GM19397 (cell line): ENCODE measurements at regions not wholly inside any gene's neighbourhood (a gene's known extent, or its start where the extent isn't known, plus 50 kb on each side); places are given as distances from the start of the nearest gene placed in this dataset.
"Not testable (repeated sequence)": the region's sequence is repeated elsewhere in the genome, so short reads cannot be mapped to it uniquely, and the experiment has no call there.

ENCODE experiments used
- ATAC-seq: cut with Tn5 transposase; IDR thresholded peaks from one replicate; pipeline ENCODE4 v1.9.1; 2021; ENCODE audit warnings: mild to moderate bottlenecking, moderate library complexity; ENCODE audit not compliant: unreplicated experiment

DNA sequence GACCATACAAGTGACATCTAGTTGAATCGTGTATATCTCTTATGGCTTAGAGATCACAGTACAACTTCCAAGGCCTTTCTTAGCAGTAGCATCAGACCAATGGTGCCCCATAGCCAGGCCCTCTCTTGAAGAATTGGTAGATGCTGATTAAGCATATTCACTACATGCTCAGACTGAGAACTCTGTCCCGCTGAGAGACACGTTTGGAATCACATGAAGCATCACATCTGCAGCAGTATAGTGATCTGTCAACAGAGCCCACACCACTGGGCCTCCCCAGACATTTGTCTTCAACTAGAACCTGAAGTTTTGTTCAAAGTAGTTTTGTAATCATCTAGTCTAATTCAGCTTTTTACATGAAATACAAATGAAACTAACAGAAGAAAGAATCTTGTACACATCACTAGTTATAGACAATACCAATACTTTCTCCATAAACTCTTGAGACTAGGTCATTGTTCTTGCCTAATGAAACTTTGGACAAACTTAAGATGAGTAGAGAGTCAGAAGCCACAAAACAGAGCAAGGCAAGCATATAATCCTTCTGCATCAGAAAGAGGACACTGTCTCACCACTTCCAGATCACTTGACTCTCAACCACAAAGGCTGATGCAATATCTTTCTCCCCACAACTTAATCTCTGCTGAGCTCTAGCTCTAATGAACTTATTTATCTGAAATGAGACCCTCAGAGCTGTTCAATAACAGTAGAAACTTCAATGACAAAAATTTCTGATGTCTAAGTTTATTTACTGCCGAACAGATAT lies 182.7 kb downstream of the TBX18 start:
- ATAC-seq, result no peak

DNA sequence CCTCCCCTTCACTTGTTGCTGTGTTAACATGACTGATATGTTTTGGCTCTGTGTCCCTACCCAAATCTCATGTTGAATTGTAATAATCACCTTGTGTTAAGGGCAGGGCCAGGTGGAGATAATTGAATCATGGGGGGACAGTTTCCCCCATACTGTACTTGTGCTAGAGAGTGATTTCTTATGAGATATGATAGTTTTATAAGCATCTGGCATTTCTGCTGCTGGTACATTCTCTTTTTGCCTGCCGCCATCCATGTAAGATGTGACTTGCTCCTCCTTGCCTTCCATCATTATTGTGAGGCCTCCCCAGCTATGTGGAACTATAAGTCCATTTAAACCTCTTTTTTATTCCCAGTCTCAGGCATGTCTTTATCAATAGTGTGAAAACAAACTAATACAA lies 185.0 kb downstream of the TBX18 start:
- ATAC-seq, result no peak

DNA sequence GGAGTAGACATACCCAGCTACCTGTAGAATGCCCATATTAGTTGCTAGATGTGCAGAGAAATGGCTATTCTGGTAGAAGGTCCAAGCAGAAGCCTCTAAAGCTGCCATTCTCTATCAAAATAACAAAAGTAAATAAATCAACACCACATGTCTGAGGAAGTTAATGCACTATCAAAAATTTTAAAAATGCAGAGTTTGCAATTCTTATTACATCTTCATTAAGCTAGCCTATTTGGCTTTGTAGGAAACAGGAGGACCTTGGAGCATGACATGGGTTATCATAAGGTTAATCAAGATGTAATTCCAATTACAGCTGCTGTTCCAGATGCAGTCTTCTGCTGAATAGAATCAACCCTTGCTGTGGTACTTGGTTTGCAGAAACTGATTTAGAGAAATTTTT lies 188.4 kb downstream of the TBX18 start:
- ATAC-seq, result no peak

DNA sequence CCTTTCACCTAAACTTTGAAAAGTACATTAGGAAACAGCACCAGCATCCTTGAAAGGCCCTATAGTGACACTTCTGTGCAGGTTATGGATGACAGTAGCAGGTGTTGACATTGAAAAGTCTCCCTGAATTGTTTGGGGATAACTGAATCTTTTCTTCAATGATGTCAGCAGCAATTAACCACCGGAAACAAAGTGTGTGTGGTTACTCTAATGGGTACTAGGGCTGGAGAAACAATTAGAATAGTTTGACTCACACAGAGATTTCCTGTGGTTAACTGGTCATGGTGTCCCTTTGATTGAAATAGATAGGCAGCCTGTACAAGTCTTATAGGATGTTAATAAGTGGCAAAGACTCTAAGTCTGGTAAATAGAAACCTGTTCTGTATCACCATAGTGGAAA lies 189.1 kb downstream of the TBX18 start:
- peak; percentile 92 for ATAC-seq

DNA sequence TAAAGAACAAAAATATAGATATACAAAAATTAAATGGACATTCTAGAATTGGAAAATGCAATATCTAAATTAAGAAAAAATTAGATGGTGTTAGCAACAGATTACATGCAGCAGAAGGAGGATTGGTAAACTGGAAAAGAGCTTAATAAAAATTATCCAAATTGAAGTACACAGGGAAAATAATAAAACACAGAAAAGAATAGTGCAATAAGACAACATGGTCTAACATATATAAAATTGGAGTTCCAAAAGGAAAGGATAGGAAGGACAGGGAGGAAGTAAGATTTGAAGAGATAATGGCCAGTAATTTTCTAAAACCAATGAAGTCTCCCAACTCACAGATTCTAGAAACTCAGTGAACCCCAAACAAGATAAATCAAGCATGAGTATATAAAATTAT lies 194.5 kb downstream of the TBX18 start:
- ATAC-seq, result no peak

DNA sequence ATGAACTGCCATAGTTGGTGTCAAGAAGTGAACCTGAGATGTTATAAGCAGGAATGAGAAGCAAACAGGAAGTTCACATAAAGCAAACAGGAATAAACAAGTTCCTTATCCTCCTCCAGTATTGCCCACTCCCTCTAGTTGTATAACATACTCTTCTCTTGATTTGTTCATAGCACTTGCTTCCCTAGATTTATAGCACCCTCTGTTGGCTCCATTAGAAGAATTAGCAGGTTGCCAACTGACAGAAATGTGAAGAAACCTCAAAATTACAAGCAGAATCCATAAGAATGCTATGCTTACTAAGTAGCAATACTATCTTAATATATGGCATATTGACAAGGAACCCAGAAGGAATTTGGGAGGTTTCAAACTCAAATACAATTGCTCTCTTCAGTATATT lies 195.4 kb downstream of the TBX18 start:
- no peak for ATAC-seq

DNA sequence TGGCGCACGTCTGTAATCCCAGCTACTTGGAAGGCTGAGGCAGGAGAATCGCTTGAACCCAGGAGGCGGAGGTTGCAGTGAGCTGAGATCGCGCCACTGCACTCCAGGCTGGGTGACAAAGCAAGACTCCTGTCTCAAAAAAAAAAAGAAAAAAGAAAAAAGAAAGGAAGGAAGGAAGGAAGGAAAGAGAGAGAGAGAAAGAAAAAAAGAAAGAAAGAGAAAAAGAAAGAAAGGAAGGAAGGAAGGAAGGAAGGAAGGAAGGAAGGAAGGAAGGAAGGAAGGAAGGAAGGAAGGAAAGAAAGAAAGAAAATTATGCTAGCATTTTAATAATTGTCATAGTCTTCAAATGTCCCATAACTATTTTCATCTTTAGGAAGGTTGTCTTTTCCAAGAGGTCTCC lies 198.7 kb downstream of the TBX18 start:
- not testable (repeated sequence) for ATAC-seq

DNA sequence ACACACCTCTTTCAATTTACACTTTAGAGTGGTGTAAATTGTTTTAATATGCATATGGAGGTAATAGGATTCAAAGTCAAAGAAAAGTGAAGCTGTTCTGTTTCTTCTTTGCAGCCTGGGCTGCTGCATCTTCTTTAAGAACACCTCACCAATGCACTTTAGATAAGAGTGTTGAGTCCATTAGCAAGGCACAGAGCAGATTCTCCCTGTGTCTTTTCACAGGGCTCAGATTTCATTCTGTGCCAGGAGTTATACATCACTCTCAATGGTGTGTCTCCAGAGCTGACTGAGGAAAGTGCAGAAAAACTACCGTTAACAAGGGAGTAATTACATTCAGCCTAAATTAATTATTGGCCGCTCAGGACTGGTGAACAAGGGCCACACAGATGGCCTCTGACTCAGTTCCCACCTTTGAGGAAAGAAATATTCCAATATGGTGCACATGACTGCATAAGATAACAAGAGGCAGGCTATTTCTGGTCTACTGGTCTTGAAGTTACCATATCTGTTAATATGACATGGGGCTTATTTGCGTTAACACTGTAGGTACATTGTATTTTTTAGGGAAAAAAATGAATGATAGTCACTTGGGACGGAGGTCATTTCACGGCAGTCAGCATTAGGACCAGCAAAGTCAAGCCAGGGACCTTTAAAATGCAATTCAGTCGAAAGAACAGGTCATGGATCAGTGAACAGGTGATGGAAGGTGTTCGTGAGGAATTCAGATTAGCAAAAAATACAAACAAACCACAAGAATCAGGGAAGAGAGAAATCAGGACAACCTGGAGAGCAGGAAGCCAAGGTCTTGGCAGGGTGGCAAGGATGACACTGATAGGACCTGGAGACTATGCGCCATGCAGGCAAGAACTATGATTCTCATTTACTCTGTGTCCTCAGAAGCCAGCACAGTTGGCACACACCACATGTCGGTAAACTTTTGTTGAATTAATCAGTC lies 203.7 kb downstream of the TBX18 start:
- no peak for ATAC-seq

DNA sequence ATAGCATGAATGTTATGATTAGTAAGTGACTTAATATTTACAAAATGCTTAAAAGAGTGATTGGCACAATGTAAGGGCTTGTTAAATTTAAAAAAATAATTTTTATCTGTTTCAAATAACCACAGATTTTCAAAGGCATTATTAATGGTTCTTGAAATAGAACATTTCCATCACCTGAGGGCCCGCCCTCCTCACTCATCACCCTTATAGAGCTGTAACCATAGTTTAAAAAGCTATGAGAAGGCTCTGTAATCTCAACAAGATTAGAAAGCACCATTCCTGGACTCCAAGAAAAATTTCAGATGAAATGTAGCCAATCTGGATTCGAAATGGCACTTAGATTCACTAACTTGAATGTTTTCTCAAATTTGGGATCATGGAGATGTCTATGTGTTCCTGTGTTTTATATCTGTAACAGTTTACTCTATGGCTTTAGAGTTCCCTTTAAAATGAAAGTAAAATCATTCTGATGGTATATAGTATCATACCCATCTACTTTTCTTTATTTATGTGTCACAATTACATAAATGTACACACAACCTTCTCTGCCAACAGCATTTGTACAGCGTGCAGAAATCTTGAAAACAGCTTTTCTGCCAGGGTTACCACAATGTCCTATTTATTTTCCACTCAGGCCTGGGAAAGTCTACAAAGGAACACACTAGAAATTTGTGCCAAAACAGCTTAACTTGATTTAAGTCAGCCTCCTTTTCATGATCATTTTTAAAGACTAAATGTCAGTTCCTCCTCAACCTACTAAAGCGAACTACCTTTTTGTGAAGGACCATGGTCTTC lies 207.7 kb downstream of the TBX18 start:
- no peak for ATAC-seq

DNA sequence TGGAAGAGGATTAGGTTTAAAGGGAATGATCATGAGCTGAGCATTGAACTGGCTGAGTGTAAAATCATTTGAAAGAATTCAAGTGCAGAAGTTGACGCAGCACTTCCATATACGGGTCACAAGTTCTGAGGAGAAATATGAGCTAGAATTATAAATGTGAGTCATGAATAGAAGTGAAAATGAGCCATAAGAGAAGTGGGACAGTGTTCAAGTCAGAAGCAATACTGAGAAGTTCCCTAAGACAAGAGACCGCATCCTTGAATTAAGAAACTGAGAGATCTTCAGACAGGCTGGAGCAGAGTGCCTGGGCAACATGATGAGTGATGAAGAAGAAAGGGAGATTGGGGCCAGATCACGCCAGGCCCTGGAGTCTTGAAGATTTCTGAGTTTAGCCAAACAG lies 209.7 kb downstream of the TBX18 start:
- ATAC-seq, result no peak

DNA sequence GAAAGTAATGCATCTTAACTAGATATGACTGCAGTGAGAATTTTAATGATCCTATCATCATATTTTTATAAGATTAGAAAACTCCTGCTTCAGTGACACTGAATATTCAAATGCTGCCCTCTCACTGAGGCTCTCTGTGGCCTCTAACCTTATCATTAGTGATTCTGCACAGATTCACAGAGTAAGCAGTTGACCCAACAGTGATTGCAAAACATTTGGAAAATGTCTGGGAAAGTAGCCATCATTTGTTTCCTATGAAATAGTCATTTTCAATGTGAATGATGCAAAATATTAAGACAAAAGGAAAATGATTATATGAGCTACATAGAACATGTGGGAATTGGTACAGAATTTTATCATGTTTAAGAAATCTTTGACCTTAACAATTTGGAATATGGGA lies 210.3 kb downstream of the TBX18 start:
- ATAC-seq, result no peak

DNA sequence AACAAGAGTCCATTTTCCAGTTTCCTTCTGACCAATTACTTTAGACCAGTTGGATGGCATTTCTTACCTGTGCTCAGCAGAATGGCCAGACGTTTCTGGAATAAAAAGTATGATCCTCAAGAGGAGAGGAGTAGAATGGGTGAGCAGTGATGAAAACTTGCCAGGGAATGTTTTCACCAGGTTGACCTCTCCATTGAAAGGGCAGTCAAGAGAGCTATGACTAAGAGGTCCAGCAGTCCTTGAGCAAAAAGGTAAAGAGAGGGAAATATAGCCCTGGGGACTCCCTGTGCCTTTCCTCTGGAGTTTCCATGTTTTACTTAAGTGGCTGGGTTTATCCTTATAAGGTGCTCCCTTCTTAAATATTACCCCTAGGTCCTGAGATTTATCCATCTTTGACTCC lies 210.9 kb downstream of the TBX18 start:
- no peak for ATAC-seq

DNA sequence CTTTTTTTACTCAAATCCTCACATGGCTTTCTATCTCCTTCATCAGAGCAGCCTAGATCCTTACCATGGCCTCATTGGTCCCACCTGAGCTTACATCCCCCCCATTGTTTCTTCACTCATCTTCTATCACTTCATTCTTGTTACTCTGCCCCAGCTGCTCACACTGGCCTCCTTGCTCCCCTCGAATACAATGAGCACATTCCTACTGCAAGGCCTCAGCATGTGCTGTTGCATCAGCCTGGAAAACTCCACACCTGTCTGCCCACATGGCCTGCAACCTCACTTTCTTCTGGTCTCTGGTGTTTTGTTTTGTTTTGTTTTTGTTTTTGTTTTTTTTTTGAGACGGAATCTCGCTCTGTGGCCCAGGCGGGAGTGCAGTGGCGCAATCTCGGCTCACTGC lies 212.6 kb downstream of the TBX18 start:
- no peak for ATAC-seq

DNA sequence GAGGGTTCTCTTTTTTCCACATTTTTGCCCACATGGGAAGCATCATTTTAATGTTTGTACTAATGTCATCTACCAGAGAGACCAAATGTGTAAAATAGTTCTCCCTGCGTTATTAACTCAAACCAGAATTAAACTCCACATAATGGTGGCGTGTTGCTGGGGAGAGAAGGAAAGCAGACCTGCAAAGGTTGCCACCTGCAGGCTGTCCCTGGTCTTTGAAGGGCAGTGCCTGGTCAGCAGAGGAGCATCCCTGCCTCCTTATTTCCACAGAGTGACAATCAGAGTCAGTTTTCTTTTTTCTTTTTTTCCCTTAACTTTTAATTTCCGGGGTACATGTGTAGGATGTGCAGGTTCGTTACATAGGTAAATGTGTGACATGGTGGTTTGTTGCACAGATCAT lies 214.5 kb downstream of the TBX18 start:
- ATAC-seq, result no peak

DNA sequence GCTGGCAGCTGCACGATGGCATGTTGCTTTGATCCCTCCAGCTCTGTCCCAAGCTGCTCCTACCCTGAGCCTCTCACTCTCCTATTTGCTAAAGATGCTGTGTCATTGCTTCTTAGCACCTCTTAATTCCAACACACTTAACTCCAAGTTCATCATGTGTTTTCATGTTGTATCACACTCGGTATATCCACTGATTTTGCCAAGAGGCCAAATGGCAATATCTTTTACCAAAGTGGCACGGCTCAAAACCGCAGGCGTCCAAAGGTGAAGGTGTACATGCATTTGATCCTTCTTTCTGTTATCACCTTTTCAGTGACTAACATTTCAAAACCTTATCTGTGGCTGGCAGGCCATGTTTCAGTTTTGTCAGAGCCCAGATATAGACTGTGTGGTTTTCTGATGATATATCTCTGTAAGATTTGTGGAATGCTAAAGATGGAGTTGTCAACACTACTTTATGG lies 217.0 kb downstream of the TBX18 start:
- ATAC-seq, result no peak

DNA sequence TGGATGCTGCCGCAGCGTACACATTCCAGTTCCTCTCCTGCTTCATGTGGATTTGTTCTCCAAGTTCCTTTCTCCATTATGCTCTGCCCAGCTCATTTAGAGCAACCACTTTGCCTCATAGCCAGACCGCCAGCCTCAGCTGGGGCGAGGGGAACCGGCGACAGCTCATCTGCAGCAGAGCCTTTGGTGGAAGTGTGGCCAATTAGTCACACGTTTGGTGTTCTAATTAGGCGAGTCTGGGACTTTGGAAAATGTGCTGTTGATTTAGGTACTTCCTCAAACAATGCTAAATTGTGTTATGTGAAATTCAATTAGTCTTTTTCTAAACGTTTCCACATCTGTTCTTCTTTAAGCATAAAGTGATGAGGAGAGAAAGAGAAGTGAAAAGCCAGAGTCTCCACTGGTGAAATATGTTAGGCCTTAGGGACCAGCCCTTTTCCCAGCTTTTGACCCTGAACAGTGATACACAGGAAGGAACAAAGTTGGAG lies 217.9 kb downstream of the TBX18 start:
- ATAC-seq, result no peak

DNA sequence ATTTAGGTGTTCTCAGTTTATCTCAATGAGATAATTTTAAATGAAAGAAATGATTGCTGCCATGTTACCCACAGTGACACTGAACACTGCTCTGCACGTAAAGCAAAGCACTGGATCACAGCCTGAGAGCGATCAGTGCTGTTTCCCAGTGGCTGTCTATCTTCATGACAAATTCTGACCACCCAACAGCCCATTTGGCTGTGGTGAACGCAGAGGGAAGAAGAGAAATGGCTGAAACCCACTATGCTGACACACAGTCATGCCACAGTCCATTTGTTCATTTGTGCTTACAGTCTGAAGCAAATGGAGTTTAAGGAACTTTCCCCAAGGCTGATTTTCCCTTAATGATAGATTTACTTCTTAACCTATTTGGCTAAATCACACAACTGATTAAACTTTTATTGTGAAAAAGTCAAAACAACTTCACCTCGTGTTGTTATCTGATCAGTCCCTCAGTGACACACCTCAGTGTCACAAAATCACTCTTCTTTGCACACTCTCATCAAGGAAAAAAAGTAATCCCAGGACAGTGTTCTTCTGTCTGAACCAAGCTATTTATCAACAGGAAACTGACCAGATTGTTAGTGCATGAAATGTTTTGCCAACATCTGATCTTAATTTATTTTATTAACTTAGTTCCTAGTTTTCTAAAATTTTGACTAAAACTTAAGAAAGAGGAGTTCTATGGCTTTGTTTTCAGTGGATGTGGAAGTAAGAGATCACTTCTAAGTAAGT lies 225.1 kb downstream of the TBX18 start:
- ATAC-seq, result no peak

DNA sequence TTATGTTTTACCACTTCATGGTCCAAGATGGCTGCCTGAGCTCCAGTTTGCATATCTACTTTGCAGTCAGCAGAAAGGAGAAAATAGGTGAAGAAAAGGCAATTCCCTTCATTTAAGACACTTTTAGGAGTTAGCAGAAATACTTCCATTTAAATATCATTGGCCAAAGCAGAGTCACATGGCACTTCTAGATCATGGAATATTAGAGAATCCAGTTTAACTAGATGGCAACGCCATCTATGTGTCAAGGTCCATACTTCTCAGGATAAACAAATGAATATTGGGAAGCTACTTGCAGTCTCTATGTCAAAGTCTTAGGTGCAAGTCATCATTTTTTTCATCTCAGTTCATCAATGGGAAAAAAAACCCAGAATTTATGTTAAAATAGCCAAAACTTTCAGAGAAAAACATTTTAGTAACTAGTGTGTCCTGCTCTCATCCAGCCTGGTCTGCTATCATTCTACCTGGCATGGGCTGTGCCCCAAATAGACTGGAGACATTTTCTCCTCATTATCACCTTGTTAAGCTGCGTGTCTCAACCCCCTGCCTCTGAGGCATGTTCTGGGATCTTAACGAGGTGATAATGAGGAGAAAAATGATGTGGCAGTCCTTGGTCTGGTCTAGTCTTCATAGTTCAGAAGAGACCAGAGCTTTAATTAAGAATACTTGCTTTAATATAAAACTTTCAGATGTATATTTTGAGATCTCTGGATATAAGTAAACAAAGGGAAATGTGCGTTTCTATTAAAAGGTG lies 227.3 kb downstream of the TBX18 start:
- ATAC-seq, result no peak

DNA sequence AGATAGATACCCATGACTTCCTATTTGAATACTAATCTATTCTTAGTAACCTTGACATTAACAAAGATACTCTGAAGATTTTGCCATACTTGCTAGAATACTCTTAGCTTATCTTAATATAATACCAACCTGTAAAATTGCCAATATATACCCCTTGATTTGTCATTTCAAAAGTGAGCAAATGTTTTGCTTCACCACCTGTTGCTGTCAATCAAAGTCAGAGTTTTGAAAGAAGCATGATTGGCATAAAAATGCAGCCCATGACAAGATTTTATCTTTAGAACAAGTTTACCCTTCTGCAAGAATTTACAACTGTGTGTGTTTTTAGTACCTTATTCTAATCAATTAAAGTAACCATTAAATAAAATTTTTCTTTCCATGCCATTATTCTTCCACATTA lies 236.2 kb downstream of the TBX18 start:
- ATAC-seq, result no peak

DNA sequence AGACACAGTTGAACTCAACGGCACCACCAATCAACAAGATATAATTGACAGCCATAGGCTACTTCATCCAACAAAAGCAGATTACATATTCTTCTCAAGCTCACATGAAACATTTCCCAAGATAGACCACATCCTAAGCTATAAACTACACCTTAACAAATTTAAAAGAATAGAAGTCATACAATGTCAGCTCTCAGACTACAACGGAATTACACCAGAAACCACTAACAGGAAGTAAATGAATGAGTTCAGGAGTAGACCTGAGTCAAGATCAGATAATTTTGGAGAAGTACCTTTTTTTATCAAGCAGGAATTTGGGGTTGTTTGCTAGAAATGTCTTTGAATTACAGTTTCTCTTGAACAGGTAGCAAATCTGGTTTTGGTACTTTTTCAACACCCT lies 237.8 kb downstream of the TBX18 start:
- no peak for ATAC-seq
